ENCODE measurements at regions not wholly inside any gene's neighbourhood (a gene's known extent, or its start where the extent isn't known, plus 50 kb on each side); places are given as distances from the start of the nearest gene placed in this dataset.
A peak's percentile ranks its signal among the peaks of the same experiment; 100 is the strongest.

DNA sequence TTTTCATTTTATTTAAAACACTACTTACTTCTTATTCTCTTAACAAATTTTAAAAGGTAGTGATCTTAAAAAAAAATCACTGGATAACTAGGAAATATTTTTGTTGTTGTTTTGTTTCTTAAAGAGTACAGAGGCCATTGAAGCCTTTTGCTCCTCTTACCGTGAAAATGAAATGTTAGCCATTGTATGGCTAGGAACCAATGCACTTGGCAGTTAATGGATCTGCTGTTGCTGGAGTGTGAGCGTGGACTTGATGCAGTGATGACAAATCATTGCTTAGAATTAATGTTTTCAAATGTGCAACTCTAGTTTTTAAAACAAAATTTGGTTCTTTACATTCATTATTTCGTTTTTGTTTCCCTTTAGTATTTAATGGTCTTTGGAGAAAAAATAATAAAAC lies 162.3 kb downstream of the HAUS1 start:
- DNase-seq: no peak

DNA sequence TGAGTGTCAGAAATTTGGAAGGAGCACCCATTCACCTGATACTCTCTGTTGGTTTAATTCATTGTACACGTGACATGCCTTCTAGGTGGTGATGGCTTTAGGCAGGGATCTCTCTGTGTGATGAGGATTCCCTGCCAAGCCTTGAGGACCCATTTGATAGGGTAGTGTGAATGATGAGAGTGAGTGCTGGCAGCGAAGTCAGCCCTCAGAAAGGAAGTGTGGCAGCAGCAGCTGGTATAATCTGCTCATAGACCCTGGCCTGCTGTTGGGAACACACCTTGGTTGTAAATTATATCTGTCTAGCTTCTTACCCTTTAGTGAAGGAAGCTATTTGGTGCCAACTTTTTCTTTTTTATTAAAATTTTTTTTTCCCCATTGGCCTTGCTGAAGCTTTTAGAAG lies 164.5 kb downstream of the HAUS1 start:
- DNase-seq: no peak

DNA sequence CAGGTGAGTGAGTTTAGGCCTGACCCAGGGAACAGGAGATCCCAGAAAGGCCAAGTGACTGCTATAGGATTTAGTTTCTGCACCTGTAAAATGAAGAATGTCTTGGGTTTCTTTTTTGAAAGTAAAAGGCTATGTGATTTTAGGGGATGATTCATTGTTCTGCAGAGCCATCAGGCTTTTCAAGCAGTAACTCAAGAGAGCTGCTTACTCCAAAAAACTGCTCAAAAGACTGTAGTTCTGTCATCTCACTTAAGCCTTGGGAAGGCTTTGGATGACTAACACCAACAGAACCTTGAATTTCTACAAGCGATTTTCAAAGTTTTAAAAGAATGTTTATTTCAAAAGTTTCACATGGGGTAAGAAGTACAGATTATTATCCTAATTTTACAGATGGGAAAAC lies 165.1 kb downstream of the HAUS1 start:
- DNase-seq: no peak

DNA sequence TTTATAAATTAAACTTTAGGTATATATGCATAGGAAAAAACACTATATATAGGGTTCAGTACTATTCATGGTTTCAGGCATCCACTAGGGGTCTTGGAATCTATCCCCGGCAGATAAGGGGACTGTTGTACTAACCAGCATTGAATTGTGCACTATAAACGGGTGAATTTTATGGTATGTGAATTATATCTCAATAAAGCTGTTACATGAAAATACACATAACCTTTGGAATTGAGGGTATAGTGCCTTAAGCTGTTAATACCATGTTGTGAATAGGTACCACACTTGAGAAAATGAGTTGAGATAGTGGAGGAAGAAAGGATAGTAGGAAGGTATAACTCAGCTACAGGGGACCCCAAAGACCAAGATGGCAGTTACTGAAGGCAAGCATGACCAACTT lies 167.3 kb downstream of the HAUS1 start:
- no peak for DNase-seq

GRCh38 chr18:46273861-46274260 lies 169.7 kb downstream of the HAUS1 start:
- DNase-seq: no peak

DNA sequence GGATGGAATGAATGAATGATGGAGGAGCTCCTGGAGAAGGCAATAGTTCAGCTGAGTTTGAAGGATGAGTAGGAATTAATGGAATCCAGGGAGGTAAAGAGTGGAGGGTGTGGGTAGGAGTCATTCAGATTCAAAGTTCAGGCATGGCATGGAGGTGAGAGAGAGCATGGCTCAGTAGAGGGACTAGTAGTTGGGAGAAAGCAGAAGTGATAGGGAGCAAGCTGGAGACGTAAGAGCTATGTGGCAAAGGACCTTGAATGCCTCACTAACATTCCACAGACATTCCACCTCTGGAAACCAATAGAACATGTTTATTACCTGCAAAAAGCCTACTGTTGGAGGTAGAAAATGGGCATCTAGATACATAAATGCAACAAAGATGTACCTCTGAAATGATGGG lies 170.1 kb downstream of the HAUS1 start:
- no peak for DNase-seq

DNA sequence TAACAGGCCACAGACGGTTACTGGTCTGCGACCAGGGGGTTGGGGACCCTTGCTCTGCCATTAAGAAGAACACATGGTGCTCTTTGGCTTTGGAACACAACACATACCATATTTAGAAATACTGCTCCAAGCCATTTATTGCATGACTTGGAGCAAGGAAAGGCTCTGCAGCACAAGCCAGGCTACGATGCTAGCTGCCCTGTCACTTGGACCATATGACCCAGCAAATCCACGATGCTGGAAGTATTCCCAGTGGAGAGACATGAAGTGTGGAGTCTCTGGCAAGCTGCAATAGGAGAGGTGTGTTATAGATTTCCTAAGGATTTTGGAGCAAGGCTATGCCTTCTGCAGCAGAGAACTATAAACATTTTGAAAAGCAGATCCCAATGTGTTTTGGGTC lies 171.2 kb downstream of the HAUS1 start:
- DNase-seq: no peak

GRCh38 chr18:46276748-46277147 lies 172.6 kb downstream of the HAUS1 start:
- DNase-seq: no peak

DNA sequence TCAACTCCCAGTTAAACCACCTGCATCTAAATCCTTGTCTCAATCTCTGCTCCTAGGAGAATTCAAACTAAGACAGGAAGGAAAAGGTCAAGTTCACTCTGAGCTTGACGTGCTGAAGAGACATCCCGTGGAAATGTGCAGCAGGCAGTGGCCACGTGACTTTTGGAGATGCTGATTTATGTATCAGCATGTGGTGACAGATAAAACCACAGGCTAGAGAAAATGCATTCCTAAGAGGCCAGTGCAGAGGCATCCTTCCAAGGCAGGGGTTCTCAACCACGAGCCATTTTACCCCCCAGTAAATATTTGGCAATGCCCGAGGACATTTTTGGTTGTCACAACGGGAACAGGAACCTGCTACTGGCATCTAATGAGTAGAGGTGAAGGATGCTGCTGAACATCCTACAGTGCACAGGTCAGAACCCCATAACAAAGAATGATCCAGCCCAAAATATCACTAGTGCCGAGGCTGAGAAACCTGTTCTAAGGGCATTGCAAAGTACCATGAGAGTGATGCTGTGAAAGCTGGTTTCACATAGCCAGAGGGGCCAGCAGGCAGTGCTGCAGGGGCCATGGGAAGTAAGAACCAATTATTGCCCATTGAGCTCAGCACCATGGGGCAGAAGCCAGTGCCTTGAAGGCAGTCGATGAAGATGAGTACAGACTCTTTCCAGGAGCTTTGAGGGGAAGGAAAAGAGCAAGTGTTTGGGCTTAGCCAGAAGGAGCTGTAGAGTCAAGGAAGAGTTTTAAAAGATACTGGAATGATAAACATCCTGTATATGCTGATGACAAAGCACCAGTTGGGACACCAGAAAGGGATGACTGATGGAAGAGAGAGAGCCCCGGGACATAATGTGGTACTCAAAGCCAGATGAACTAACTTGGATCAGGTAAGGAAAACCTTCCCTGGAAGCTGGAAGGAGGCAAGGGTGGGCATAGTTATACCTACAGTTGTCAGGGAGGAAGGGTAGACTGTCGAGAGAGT lies 174.6 kb downstream of the HAUS1 start:
- DNase-seq: no peak

DNA sequence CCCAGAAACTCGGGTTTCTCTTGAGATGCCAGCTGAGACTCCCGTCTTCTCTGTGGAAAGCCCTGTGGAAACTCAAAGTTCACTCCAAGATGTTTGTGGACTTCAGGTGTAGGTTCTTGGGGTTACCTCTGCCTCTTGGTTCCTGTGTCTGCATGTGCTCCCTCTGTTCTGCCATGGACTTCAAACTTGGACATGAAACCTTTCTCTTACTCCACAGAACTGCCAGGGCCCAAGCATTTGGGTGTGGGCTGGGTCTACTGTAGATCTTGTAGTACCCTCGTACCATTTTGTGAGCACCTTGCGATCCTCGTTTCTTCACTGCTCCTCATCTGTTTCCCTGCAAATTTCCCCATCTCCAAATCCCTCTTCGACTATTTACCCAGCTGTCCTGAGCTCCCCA lies 175.5 kb downstream of the HAUS1 start:
- DNase-seq: no peak

DNA sequence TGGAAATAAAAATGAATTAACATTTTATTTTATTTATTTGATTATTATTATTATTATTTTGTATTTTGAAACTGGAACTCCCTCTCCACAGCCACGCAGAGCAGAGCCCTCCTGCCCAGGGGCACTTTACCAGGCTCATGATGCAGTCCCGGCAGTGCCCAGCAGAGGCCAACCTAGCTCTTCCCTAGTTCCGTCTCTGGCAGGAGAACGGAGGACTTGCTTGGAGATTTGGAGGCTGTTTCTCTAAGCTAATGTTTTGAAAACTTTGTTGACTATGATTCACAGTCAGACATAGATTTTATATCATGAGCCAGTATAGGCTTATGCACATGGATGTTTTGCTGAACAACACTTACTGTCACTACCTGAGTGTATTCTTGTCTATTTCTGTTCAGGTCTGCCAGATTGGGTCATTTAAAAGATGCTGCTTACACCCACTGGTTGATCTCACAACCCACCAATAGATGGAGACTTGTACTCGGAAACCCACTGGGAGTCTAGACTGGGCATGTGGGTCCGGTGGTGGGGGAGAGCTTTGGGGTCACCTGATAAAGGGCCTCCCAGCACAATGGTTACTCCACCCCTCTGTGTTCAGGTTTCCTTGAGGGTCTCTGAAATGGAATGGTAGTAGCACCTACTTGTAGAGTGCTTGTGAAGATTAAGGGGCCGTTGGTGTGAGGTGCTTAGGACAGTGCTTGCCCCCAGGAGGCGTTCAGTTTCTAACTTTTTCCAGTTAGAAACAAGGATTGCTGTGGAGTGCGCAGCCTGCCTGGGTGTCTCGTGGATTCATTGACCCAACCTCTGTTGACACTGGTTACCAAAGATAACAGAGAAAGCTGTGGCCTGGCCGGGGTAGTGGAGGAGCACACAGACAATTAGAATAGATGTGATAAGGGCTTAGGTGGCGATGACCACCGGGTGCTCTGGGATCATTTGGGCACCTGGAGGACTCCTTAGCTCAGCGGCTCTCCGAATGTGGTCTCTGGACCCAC lies 177.3 kb downstream of the HAUS1 start:
- no peak for DNase-seq

DNA sequence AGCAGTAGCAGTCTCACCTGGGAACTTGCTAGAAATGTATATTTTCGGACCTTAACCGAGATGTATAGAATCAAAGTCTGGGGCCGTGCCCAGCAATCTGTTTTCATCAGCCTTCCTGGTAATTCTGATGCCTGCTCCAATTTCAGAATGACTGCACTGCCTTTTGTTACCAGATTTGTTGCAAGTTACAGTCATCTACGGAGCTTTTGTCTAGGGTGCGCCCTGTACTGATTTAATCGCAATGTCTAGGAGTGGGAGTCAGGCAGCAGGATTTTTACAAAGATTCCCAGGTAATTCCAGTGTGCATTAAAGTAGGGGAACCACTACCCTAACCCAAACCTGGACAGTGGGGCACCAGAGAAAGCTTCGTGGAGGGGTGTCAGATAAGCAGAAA lies 178.0 kb downstream of the HAUS1 start:
- no peak for DNase-seq

- DNase-seq: no peak
Observed at GRCh38 chr18:46282646-46283045, 178.5 kb downstream of the HAUS1 start.

DNA sequence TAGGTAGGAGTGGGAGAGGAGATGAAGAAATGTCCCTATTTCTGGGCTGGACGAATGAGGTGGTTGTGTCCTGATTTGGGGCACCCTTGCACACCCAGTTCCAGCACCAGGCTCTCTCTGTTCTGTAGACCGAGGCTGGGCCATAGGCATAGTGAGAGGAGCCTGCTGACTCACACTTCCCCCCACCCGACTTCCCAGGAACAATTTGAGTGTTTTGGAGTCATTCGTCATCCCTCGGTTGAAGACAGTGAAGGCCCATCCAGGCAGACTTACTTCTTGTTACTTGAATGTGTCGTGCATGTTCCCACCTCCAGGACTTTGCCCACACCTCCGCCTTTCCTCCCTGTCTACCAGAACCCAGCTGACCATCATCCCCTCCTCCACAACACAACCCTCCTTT lies 179.1 kb downstream of the HAUS1 start:
- DNase-seq: no peak

GRCh38 chr18:46283895-46284295 lies 179.7 kb downstream of the HAUS1 start:
- no peak for DNase-seq

- DNase-seq: no peak
Observed at GRCh38 chr18:46289463-46289862, 185.3 kb downstream of the HAUS1 start.

DNA sequence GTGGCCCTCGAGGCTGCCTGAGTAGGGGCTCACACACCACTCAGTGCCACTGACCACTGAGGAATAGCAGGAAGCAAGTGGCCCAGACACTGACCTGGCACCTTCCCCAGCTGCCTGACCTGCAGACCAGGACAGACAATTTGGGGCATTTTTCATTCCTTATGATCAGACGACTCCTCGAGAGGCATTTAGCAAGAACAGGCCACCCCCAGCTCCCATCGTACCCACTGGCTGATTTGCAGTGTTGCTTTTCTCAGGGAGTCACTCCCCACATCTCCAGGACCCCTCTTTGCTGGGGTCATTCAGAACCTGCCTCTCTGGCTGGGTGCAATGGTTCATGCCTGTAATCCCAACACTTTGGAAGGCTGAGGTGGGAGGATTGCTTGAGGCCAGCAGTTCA lies 185.7 kb downstream of the HAUS1 start:
- no peak for DNase-seq

DNA sequence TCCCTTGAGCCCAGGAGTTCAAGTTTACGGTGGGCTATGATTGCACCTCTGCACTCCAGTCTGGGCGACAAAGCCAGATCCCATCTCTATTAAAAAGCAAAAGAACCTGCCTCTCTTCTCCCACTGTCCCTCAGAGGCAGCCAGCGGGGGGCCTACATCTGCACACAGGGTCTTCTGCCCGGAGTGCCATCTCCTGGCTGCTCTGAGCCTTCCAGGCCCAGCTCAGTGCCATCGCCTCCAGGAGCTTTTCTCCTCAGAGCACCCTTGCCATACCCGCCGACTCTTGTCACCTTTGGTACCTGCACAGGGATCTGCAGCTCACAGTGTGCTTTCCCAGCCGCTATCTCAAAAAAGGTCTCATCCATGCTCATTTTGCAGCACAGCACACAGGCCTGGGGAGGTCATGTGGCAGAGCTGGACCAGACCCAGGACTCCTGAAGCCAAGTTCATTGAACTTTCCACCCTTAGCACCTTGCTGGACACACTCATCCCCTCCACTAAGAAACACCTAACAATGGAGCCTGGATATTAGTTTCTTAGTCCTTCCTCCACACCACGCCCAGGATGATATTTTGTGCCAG lies 186.3 kb downstream of the HAUS1 start:
- no peak for DNase-seq

GRCh38 chr18:46291149-46291548 lies 187.0 kb downstream of the HAUS1 start:
- DNase-seq: peak; percentile 22

DNA sequence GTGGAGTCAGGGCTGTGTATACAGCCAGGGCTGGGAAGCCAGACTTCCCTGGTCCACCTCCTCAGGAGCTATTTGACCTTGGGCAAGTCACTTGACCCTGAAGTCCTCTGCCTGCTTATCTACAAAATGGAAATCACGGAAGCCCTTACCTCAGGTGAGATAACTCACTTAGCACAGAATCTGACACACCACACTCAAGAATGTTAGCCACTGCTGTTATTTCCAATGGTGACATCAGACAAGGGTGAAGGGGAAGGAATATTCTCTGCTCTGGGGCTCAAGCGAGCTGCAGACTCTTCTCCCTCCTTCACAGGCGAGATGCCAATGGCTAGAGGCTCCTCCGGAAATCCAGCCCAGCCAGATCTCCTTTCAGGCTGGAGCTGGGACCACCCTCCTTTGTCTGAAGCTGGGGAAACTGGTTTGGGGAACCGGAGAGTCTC lies 189.6 kb downstream of the HAUS1 start:
- no peak for DNase-seq

GRCh38 chr18:46294318-46294717 lies 190.1 kb downstream of the HAUS1 start:
- DNase-seq: no peak

DNA sequence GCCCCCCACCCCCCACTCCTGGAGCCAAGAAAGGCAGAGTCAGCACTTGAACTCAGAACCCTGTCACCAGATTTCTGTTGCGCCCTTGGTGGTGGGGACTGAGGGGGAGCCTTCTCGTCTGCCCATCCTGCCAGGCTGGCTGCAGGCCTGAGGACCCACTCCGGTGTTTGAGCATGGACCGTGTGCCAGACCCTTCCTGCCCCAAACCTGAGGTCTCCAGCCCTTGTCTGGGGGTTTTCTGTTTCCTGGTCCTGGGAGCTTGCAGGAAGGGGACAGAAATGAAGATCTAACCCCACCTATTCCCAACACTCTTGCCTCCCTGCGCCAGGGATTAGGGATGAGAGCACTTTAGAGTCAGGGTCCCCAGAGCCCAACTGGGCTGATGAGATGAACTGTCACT lies 190.6 kb downstream of the HAUS1 start:
- DNase-seq: no peak

DNA sequence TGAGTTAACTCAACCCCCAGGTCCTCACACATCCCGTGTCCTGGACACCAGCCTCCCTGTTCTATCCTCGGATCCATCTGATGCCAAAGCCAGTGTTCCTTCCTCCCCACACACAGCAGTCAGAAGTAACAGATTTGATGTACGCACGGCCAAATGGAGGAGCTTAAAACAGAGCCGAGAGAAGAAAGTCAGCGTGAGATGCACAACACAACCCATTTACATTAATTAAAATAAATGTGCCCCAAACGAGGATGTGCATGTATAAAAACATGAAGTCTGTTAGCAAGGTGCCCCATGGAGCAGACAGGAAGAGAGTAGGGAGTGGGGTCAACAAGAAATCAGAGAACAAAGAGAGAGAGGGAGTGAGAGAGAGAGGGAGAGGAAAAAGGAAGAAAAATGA lies 191.2 kb downstream of the HAUS1 start:
- no peak for DNase-seq
